Thyroid gland (tissue), 4 donors: ENCODE measurements at regions not wholly inside any gene's neighbourhood (a gene's known extent, or its start where the extent isn't known, plus 50 kb on each side); places are given as distances from the start of the nearest gene placed in this dataset.
"Not testable (repeated sequence)": the region's sequence is repeated elsewhere in the genome, so short reads cannot be mapped to it uniquely, and the experiment has no call there.

Source experiments
- DNase-seq, 2 donors: peaks; one replicate each; pipeline ENCODE4 v3.0.0-alpha.2; 2019
- H3K27ac ChIP-seq, 3 donors: fragments of 200-600 bp; sonication (generic); 1 replicate in 2 of 3; 2 replicates in 1 of 3; pipeline ENCODE4 v1.5.1; 2016 to 2019; ENCODE audit warnings: mild to moderate bottlenecking in 1 of 3, moderate library complexity in 1 of 3
- H3K27me3 ChIP-seq: fragments of 200-600 bp; sonication (generic); one replicate; pipeline ENCODE4 v1.5.1; 2019
- H3K36me3 ChIP-seq, 2 donors: fragments of 200-600 bp; sonication (generic); one replicate each; pipeline ENCODE4 v1.5.1; 2016 to 2019
- H3K4me1 ChIP-seq, 2 donors: fragments of 200-600 bp; sonication (generic); one replicate each; pipeline ENCODE4 v1.5.1; 2017 to 2019
- H3K4me3 ChIP-seq, 3 donors: fragments of 200-600 bp; sonication (generic); replicated peaks in 1 of 3; 1 replicate in 2 of 3; 2 replicates in 1 of 3; pipeline ENCODE4 v1.5.1; 2016; ENCODE audit warnings: mild to moderate bottlenecking in 1 of 3
- H3K9me3 ChIP-seq: fragments of 200-600 bp; sonication (generic); one replicate; pipeline ENCODE4 v1.5.1; 2017
- CTCF ChIP-seq, 6 experiments: fragments of 200-600 bp in 3 of 6; fragments of 450-650 bp in 3 of 6; sonication (generic) in 3 of 6; IDR thresholded peaks; one replicate each; pipeline ENCODE4 v1.5.1; 2016 to 2019; ENCODE audit warnings: antibody characterized with exemption in 6 of 6, mild to moderate bottlenecking in 2 of 6, inconsistent platforms in 1 of 6, moderate library complexity in 1 of 6
- POLR2A ChIP-seq, 2 donors: fragments of 450-650 bp; IDR thresholded peaks; one replicate each; pipeline ENCODE4 v1.6.1; 2017; ENCODE audit warnings: antibody characterized with exemption in 2 of 2, mild to moderate bottlenecking in 2 of 2, moderate library complexity in 1 of 2
- WGBS, 2 donors: methylation state at CpG; one replicate each; pipeline ENCODE4 v1.1.5; 2017; 5-methylcytosine and 5-hydroxymethylcytosine counted together
- intact Hi-C: fragments of 100-400 bp; cut with DNase I; formaldehyde crosslinking; loops from one replicate; pipeline ENCODE4 v1.15.1; 2023

DNA sequence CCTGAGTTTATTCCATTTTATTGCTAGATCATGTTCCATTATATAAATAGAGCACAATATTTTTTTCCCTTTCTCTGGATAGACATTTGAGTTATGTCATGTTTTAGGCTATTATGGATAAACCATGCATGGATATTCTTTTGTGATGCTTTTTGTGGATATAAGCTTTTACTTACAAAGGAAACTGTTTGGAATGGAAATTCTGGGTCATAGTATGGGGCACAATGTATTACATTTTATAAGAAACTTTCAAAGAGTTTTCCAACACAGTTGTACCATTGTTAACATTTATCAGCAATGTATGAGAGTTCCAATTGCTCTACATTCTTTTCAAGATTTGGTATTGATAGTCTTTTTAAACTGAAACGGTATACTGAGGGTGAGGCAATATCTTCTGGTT is 749.4 kb downstream of the SOCS6 start:
- no peaks in the 10 kb centered on the region for H3K9me3 ChIP-seq
- no peak overlapping the region for H3K27ac ChIP-seq
- WGBS, 2 donors: 87 to 92% methylated on average over 1 of the region's 1 CpG
- no peak for DNase-seq
- intact Hi-C loops: no loop called here
- no peaks in the 10 kb centered on the region for H3K4me1 ChIP-seq
- H3K4me3 ChIP-seq: no peak overlapping the region
- H3K36me3 ChIP-seq: no peaks in the 10 kb centered on the region
- no peaks in the 10 kb centered on the region for H3K27me3 ChIP-seq
- TF ChIP-seq POLR2A (IDR thresholded peaks at IDR 0.05): no peak
- TF ChIP-seq CTCF (IDR thresholded peaks at IDR 0.05): no peak

GRCh38 chr18:71036783-71037182 is 747.9 kb downstream of the SOCS6 start:
- Histone ChIP-seq H3K4me3 (no peak overlapping the region), H3K27ac (no peak overlapping the region), H3K36me3 (no peaks in the 10 kb centered on the region), H3K9me3 (no peaks in the 10 kb centered on the region), H3K27me3 (no peaks in the 10 kb centered on the region), H3K4me1 (no peaks in the 10 kb centered on the region)
- intact Hi-C loops: no loop called here
- TF ChIP-seq CTCF (IDR thresholded peaks at IDR 0.05): no peak
- no peak for TF ChIP-seq POLR2A (IDR thresholded peaks at IDR 0.05)
- 50 to 66% methylated on average over 1 of the region's 1 CpG for WGBS, 2 donors
- DNase-seq: no peak

DNA sequence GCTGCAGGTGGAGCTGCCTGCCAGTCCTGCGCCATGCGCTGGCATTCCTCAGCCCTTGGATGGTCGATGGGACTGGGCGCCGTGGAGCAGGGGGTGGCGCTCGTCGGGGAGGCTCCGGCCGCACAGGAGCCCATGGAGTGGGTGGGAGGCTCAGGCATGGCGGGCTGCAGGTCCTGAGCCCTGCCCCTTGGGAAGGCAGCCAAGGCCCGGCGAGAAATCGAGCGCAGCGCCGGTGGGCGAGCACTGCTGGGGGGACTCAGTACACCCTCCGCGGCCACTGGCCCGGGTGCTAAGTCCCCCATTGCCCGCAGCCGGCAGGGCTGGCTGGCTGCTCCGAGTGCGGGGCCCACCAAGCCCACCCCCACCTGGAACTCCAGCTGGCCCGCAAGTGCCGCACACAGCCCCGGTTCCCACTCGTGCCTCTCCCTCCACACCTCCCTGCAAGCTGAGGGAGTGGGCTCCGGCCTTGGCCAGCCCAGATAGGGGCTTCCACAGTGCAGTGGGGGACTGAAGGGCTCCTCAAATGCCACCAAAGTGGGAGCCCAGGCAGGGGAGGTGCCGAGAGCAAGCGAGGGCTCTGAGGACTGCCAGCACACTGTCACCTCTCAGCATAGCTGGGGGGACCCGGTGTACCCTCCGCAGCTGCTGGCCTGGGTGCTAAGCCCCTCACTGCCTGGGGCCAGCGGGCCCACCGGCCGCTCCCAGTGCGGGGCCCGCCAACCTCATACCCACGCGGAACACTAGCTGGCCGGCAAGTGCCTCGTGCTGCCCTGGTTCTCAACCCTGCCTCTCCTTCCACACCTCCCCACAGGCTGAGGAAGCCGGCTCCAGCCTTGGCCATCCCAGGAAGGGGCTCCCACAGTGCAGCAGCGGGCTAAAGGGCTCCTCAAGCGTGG is 742.7 kb downstream of the SOCS6 start:
- intact Hi-C loops, H3K27me3 ChIP-seq, H3K4me3 ChIP-seq, H3K36me3 ChIP-seq, H3K4me1 ChIP-seq, DNase-seq, H3K9me3 ChIP-seq, H3K27ac ChIP-seq: not testable (repeated sequence)
- WGBS, 2 donors: 92 to 94% methylated on average over 20 to 25 of the region's 46 CpGs

- 94 to 100% methylated on average over 8 of the region's 8 CpGs for WGBS, 2 donors
- H3K27me3 ChIP-seq, H3K27ac ChIP-seq, H3K9me3 ChIP-seq, H3K4me3 ChIP-seq, H3K4me1 ChIP-seq, DNase-seq, intact Hi-C loops, H3K36me3 ChIP-seq: not testable (repeated sequence)
Measured at GRCh38 chr18:71030085-71030484, 741.2 kb downstream of the SOCS6 start.

DNA sequence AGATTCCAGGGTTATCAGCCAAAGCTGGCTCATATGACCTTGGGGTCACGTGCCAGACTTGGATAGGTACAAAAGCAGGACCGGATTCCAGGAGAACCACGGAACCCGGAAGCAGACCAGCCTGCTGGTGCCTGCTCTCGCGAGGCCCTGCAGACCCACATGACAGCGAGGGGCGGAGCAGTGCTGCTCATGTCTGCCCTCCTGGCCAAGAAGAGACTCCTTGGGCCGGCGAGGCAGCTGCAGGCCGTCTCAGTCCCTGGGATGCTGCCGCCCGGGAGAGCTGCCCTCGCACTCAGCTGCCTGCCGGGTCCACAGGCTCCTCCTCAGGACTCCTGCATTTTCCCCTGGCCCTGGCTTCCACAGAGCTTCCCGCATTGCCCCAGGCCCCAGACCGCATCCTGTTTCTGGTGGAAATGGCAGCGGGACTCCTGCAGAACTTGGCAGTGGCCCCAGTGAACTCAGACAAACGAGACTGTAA is 739.5 kb downstream of the SOCS6 start:
- no peaks in the 10 kb centered on the region for H3K27me3 ChIP-seq
- no peak overlapping the region for H3K27ac ChIP-seq
- no peaks in the 10 kb centered on the region for H3K36me3 ChIP-seq
- no peak overlapping the region for H3K4me3 ChIP-seq
- TF ChIP-seq POLR2A (IDR thresholded peaks at IDR 0.05) (no peak), CTCF (IDR thresholded peaks at IDR 0.05) (no peak)
- DNase-seq: no peak
- H3K9me3 ChIP-seq: no peaks in the 10 kb centered on the region
- intact Hi-C loops: no loop called here
- 68 to 90% methylated on average over 10 to 19 of the region's 19 CpGs for WGBS, 2 donors
- H3K4me1 ChIP-seq: no peaks in the 10 kb centered on the region

GRCh38 chr18:71027531-71027930 is 738.7 kb downstream of the SOCS6 start:
- no peak overlapping the region for H3K27ac ChIP-seq
- H3K27me3 ChIP-seq: no peaks in the 10 kb centered on the region
- H3K36me3 ChIP-seq: no peaks in the 10 kb centered on the region
- DNase-seq: no peak
- no peaks in the 10 kb centered on the region for H3K4me1 ChIP-seq
- H3K9me3 ChIP-seq: no peaks in the 10 kb centered on the region
- H3K4me3 ChIP-seq: no peak overlapping the region
- TF ChIP-seq POLR2A (IDR thresholded peaks at IDR 0.05) (no peak), CTCF (IDR thresholded peaks at IDR 0.05) (no peak)
- intact Hi-C loops: no loop called here
- 91 to 92% methylated on average over 4 of the region's 4 CpGs for WGBS, 2 donors
